Breast epithelium (tissue), 4 donors: ENCODE measurements at regions not wholly inside any gene's neighbourhood (a gene's known extent, or its start where the extent isn't known, plus 50 kb on each side); places are given as distances from the start of the nearest gene placed in this dataset.

Source experiments
- DNase-seq, 2 donors: peaks; one replicate each; pipeline ENCODE4 v3.0.0-alpha.2; 2019; ENCODE audit warnings: low spot score in 2 of 2
- H3K27ac ChIP-seq, 2 donors: fragments of 200-600 bp; sonication (generic) in 1 of 2; one replicate each; pipeline ENCODE4 v1.5.1; 2016 to 2019; ENCODE audit warnings: mild to moderate bottlenecking in 1 of 2
- H3K27me3 ChIP-seq, 2 donors: fragments of 200-600 bp; sonication (generic) in 1 of 2; one replicate each; pipeline versions ENCODE4 v1.5.1 to v1.6.0; 2017 to 2019; ENCODE audit warnings: control low read depth in 1 of 2, mild to moderate bottlenecking in 1 of 2
- H3K36me3 ChIP-seq: fragments of 200-600 bp; one replicate; pipeline ENCODE4 v1.5.1; 2019
- H3K4me1 ChIP-seq, 2 donors: fragments of 200-600 bp; sonication (generic); one replicate each; pipeline ENCODE4 v1.5.1; 2016 to 2019; ENCODE audit warnings: control low read depth in 1 of 2
- H3K4me3 ChIP-seq, 3 donors: fragments of 200-600 bp; sonication (generic); 1 replicate in 2 of 3; 2 replicates in 1 of 3; pipeline ENCODE4 v1.5.1; 2016 to 2019; ENCODE audit warnings: mild to moderate bottlenecking in 3 of 3, moderate library complexity in 2 of 3
- H3K9me3 ChIP-seq, 2 donors: fragments of 200-600 bp; sonication (generic) in 1 of 2; one replicate each; pipeline ENCODE4 v1.5.1; 2016 to 2019; ENCODE audit warnings: control low read depth in 1 of 2
- CTCF ChIP-seq, 3 donors: fragments of 450-650 bp; IDR thresholded peaks; one replicate each; pipeline ENCODE4 v1.5.1; 2016 to 2017; ENCODE audit warnings: antibody characterized with exemption in 3 of 3, mild to moderate bottlenecking in 3 of 3, moderate library complexity in 3 of 3
- POLR2A ChIP-seq: fragments of 450-650 bp; IDR thresholded peaks from one replicate; pipeline ENCODE4 v1.6.1; 2016; ENCODE audit warnings: antibody characterized with exemption, mild to moderate bottlenecking, moderate library complexity
- POLR2AphosphoS5 ChIP-seq, 3 donors: sonication (generic); formaldehyde crosslinking; IDR thresholded peaks; one replicate each; pipeline ENCODE4 v1.6.1; 2017; ENCODE audit warnings: antibody characterized with exemption in 3 of 3
- intact Hi-C: fragments of 100-400 bp; cut with DNase I; formaldehyde crosslinking; loops from one replicate; pipeline ENCODE4 v1.15.1; 2023; ENCODE audit warnings: low total_unique reads

GRCh38 chr3:193187070-193187722, 53.8 kb upstream of the PLAAT1 start:
- TF ChIP-seq CTCF (IDR thresholded peaks at IDR 0.05) (no peak), POLR2AphosphoS5 (IDR thresholded peaks at IDR 0.05) (no peak), POLR2A (no peak)
- no peaks in the 10 kb centered on the region for H3K4me1 ChIP-seq
- no peaks in the 10 kb centered on the region for H3K36me3 ChIP-seq
- H3K27ac ChIP-seq = no peak overlapping the region
- DNase-seq = no peak
- H3K9me3 ChIP-seq = no peaks in the 10 kb centered on the region
- H3K27me3 ChIP-seq = no peaks in the 10 kb centered on the region
- no peak overlapping the region for H3K4me3 ChIP-seq
- intact Hi-C loops = no loop called here

- DNase-seq = no peak
- no peak for TF ChIP-seq CTCF (IDR thresholded peaks at IDR 0.05)
- TF ChIP-seq POLR2A = no peak
- TF ChIP-seq POLR2AphosphoS5 (IDR thresholded peaks at IDR 0.05) = no peak
- Histone ChIP-seq H3K4me1 (no peaks in the 10 kb centered on the region), H3K9me3 (no peaks in the 10 kb centered on the region), H3K4me3 (no peak overlapping the region), H3K36me3 (no peaks in the 10 kb centered on the region), H3K27me3 (no peaks in the 10 kb centered on the region), H3K27ac (no peak overlapping the region)
- intact Hi-C loops = no loop called here
These were observed 50.8 kb upstream of the PLAAT1 start for GRCh38 chr3:193190146-193190786.
